SU-DHL-6 (cell line): ENCODE measurements at regions not wholly inside any gene's neighbourhood (a gene's known extent, or its start where the extent isn't known, plus 50 kb on each side); places are given as distances from the start of the nearest gene placed in this dataset.

ENCODE experiments used
- H2AFZ ChIP-seq: fragments of 200-600 bp; sonication (generic); 2 replicates; pipeline ENCODE4 v1.6.1; 2014; ENCODE audit warnings: low read depth, mild to moderate bottlenecking, moderate library complexity, mixed read lengths, antibody characterized with exemption, low read length; ENCODE audit not compliant: severe bottlenecking
- H3F3A ChIP-seq: fragments of 200-600 bp; shearing (Covaris generic); 2 replicates; pipeline ENCODE4 v1.6.0; 2016; ENCODE audit warnings: antibody characterized with exemption, mild to moderate bottlenecking; ENCODE audit not compliant: insufficient read depth
- H3K27ac ChIP-seq: fragments of 200-600 bp; sonication (generic); 2 replicates; pipeline ENCODE4 v1.5.1; 2016; ENCODE audit warnings: low read depth, mild to moderate bottlenecking, low read length, moderate library complexity, mixed read lengths
- H3K27me3 ChIP-seq: fragments of 200-600 bp; sonication (generic), shearing (Covaris generic); 2 replicates; pipeline ENCODE4 v1.6.0; 2014; ENCODE audit warnings: mild to moderate bottlenecking, low read length
- H3K36me3 ChIP-seq: fragments of 200-600 bp; sonication (generic); 2 replicates; pipeline ENCODE4 v1.6.1; 2014; ENCODE audit warnings: mild to moderate bottlenecking, low read length, mixed read lengths
- H3K4me2 ChIP-seq: fragments of 300-600, 200-600 bp; shearing (Covaris generic), sonication (generic); 2 replicates; pipeline ENCODE4 v1.6.0; 2014; ENCODE audit warnings: low read length, low read depth, mild to moderate bottlenecking; ENCODE audit not compliant: poor library complexity, severe bottlenecking
- H3K4me3 ChIP-seq: fragments of 200-600 bp; sonication (generic); 2 replicates; pipeline ENCODE4 v1.5.1; 2014; ENCODE audit warnings: antibody characterized with exemption, low read length, mild to moderate bottlenecking, mixed read lengths; ENCODE audit not compliant: insufficient read depth, poor library complexity, severe bottlenecking
- H3K79me2 ChIP-seq: fragments of 200-600 bp; sonication (generic); 2 replicates; pipeline ENCODE4 v1.6.1; 2014; ENCODE audit warnings: mild to moderate bottlenecking, low read length, moderate library complexity; ENCODE audit not compliant: insufficient read depth
- H3K9ac ChIP-seq: fragments of 200-600 bp; sonication (generic); 2 replicates; pipeline ENCODE4 v1.7.0; 2014; ENCODE audit warnings: mild to moderate bottlenecking, low read length
- H3K9me2 ChIP-seq: fragments of 200-600 bp; sonication (generic); replicated peaks from 2 replicates; pipeline ENCODE4 v1.6.1; 2014; ENCODE audit warnings: low read length; ENCODE audit not compliant: insufficient read depth
- H3K9me3 ChIP-seq: fragments of 200-600 bp; sonication (generic); 2 replicates; pipeline ENCODE4 v1.6.1; 2014; ENCODE audit warnings: low read length, mixed read lengths; ENCODE audit not compliant: insufficient read depth
- H4K20me1 ChIP-seq: fragments of 200-600 bp; sonication (generic); 2 replicates; pipeline ENCODE4 v1.6.1; 2014; ENCODE audit warnings: low read depth, mild to moderate bottlenecking, antibody characterized with exemption, low read length, moderate library complexity, mixed read lengths
- EZH2phosphoT487 ChIP-seq: fragments of 200-600 bp; sonication (generic), shearing (Covaris generic); conservative IDR thresholded peaks from 2 replicates; pipeline ENCODE4 v1.6.1; 2018; ENCODE audit warnings: mild to moderate bottlenecking, antibody characterized with exemption, low read length, moderate library complexity, mixed read lengths
- TF ChIP-seq, protein P1 (sequence below): fragments of 200-600 bp; sonication (generic); IDR thresholded peaks from one replicate; pipeline ENCODE4 v1.5.1; 2017; ENCODE audit warnings: antibody characterized with exemption, mild to moderate bottlenecking, low read length, moderate library complexity; ENCODE audit not compliant: insufficient read depth, poor library complexity, severe bottlenecking

DNA sequence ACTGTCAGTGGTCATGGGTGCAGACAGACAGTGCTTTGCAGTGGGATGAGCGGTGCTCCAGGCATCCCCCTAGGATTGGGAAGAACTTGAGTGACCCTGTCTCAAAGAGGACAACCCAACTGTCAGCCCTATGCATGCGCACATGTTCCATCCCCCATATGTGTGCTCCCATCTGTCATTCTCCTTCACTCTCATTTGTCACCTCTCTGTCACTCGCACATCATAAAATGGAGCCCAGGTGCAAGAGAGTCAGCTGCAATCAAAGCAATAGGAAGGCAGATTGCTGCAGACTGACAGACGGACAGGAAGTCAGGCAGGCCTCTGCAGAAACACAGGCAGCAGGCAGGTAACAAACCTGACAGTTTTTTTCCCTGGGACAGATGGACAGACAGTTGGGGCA, 101.8 kb upstream of the CCL1 start:
- no peaks in the 10 kb centered on the region for H3K9me2 ChIP-seq
- H3K4me2 ChIP-seq, result no peak overlapping the region
- no peaks in the 10 kb centered on the region for H3K79me2 ChIP-seq
- H3K9me3 ChIP-seq, result no peaks in the 10 kb centered on the region
- H3K36me3 ChIP-seq, result no peaks in the 10 kb centered on the region
- TF ChIP-seq EZH2phosphoT487, result no peak
- TF ChIP-seq, protein P1, sequence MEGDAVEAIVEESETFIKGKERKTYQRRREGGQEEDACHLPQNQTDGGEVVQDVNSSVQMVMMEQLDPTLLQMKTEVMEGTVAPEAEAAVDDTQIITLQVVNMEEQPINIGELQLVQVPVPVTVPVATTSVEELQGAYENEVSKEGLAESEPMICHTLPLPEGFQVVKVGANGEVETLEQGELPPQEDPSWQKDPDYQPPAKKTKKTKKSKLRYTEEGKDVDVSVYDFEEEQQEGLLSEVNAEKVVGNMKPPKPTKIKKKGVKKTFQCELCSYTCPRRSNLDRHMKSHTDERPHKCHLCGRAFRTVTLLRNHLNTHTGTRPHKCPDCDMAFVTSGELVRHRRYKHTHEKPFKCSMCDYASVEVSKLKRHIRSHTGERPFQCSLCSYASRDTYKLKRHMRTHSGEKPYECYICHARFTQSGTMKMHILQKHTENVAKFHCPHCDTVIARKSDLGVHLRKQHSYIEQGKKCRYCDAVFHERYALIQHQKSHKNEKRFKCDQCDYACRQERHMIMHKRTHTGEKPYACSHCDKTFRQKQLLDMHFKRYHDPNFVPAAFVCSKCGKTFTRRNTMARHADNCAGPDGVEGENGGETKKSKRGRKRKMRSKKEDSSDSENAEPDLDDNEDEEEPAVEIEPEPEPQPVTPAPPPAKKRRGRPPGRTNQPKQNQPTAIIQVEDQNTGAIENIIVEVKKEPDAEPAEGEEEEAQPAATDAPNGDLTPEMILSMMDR, result no peak
- no peak overlapping the region for H3K4me3 ChIP-seq
- H4K20me1 ChIP-seq, result no peaks in the 10 kb centered on the region
- H2AFZ ChIP-seq, result no peak overlapping the region
- no peak overlapping the region for H3K27ac ChIP-seq
- H3F3A ChIP-seq, result no peaks in the 10 kb centered on the region
- H3K27me3 ChIP-seq, result no peaks in the 10 kb centered on the region
- H3K9ac ChIP-seq, result no peak overlapping the region

DNA sequence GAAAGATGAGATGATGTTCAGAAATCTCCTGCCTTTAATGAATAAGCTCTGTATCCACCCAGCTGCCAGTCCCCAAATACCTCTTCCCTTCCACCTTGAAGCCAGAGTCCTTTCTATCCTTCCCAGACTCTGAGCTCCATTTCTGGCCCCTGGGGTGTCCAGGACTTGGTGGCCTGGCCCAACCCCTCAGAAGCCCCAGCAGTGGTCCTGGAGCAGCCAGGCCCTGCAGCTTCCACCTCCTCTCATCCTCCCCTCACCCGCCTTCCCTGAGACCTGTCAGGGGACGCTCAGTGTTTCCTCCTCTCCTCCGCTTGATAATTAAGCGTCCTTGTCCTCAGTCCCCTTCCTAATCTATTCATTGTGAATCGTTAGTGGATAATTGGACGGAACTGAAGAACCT, 95.2 kb upstream of the CCL1 start:
- Histone ChIP-seq H2AFZ (no peak overlapping the region), H3K4me3 (no peak overlapping the region), H3K4me2 (no peak overlapping the region), H3K9me2 (no peaks in the 10 kb centered on the region), H3K79me2 (no peaks in the 10 kb centered on the region), H3K9me3 (no peaks in the 10 kb centered on the region), H4K20me1 (no peaks in the 10 kb centered on the region), H3K9ac (no peak overlapping the region), H3F3A (no peaks in the 10 kb centered on the region), H3K36me3 (no peaks in the 10 kb centered on the region), H3K27ac (no peak overlapping the region), H3K27me3 (no peaks in the 10 kb centered on the region)
- TF ChIP-seq, protein P1, result no peak
- no peak for TF ChIP-seq EZH2phosphoT487

DNA sequence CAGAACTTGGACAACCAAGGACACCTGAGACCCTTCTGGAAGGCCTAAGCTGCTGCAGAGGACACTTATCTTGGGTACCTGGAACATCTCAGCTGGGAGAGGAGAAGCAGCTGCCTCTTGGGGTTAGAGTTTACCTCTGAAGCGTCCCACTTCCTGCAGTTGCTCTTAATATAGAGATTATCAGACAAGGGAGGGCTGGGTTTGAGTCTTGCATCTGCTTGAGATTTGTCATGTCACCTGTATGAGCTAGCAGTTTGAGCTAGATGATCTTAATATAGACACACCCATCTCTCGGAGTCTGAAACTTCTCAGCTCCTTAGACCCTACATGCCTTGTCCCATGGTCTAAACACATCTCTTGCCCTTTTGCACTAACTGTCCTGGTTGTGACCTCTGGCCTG, 93.1 kb upstream of the CCL1 start:
- Histone ChIP-seq H3F3A (no peaks in the 10 kb centered on the region), H3K36me3 (no peaks in the 10 kb centered on the region), H3K4me3 (no peak overlapping the region), H3K4me2 (no peak overlapping the region), H2AFZ (no peak overlapping the region), H3K27me3 (no peaks in the 10 kb centered on the region), H3K79me2 (no peaks in the 10 kb centered on the region), H3K9me3 (no peaks in the 10 kb centered on the region), H3K9ac (no peak overlapping the region), H4K20me1 (no peaks in the 10 kb centered on the region), H3K27ac (no peak overlapping the region), H3K9me2 (no peaks in the 10 kb centered on the region)
- TF ChIP-seq, protein P1, result no peak
- TF ChIP-seq EZH2phosphoT487, result no peak
